Activated T-helper 17 cell treated with anti-CD3 and anti-CD28 coated beads, Interleukin-2, amount 50 U/mL, for 72 hours (primary cell): ENCODE measurements at regions not wholly inside any gene's neighbourhood (a gene's known extent, or its start where the extent isn't known, plus 50 kb on each side); places are given as distances from the start of the nearest gene placed in this dataset.

Experiments used
- ATAC-seq: fragments of 150-1000 bp; cut with Tn5 transposase; replicated peaks from 2 replicates; pipeline ENCODE4 v1.10.0; 2021; ENCODE audit warnings: mild to moderate bottlenecking, moderate library complexity
- H3K27ac Mint-ChIP-seq: one replicate; pipeline ENCODE4 v1.8.0; 2022; ENCODE audit warnings: mixed read lengths
- H3K27me3 Mint-ChIP-seq: one replicate; pipeline ENCODE4 v1.8.0; 2022; ENCODE audit warnings: mixed read lengths
- H3K36me3 Mint-ChIP-seq: one replicate; pipeline ENCODE4 v1.8.0; 2022; ENCODE audit warnings: low read depth, mild to moderate bottlenecking, mixed read lengths
- H3K4me1 Mint-ChIP-seq: one replicate; pipeline ENCODE4 v1.8.0; 2022; ENCODE audit warnings: mixed read lengths
- H3K4me3 Mint-ChIP-seq: one replicate; pipeline ENCODE4 v1.8.0; 2022; ENCODE audit warnings: mild to moderate bottlenecking, mixed read lengths
- H3K9me3 Mint-ChIP-seq: one replicate; pipeline ENCODE4 v1.8.0; 2022; ENCODE audit warnings: mixed read lengths

- Mint-ChIP-seq H3K4me1 (no peaks in the 10 kb centered on the region), H3K9me3 (peaks cover 4% of the 10 kb centered on the region), H3K27ac (no peak overlapping the region), H3K36me3 (no peaks in the 10 kb centered on the region), H3K27me3 (peaks cover 4% of the 10 kb centered on the region), H3K4me3 (no peak overlapping the region)
- ATAC-seq, result no peak
These were observed 766.9 kb upstream of the NR2F2 start for GRCh38 chr15:95563634-95564033.

- Mint-ChIP-seq H3K27ac (no peak overlapping the region), H3K4me1 (no peaks in the 10 kb centered on the region), H3K36me3 (no peaks in the 10 kb centered on the region), H3K27me3 (peaks cover 4% of the 10 kb centered on the region), H3K4me3 (no peak overlapping the region), H3K9me3 (peaks cover 10% of the 10 kb centered on the region)
- ATAC-seq, result no peak
These were observed 765.4 kb upstream of the NR2F2 start for GRCh38 chr15:95565016-95565600.

- peaks cover 4% of the 10 kb centered on the region for H3K27me3 Mint-ChIP-seq
- no peaks in the 10 kb centered on the region for H3K4me1 Mint-ChIP-seq
- ATAC-seq, result no peak
- peaks cover 10% of the 10 kb centered on the region for H3K9me3 Mint-ChIP-seq
- H3K36me3 Mint-ChIP-seq, result no peaks in the 10 kb centered on the region
- H3K27ac Mint-ChIP-seq, result no peak overlapping the region
- no peak overlapping the region for H3K4me3 Mint-ChIP-seq
These were observed 764.8 kb upstream of the NR2F2 start for GRCh38 chr15:95565690-95566089.

- Mint-ChIP-seq H3K4me1 (no peaks in the 10 kb centered on the region), H3K9me3 (peaks cover 10% of the 10 kb centered on the region), H3K4me3 (no peak overlapping the region), H3K36me3 (no peaks in the 10 kb centered on the region), H3K27ac (no peak overlapping the region), H3K27me3 (no peaks in the 10 kb centered on the region)
- ATAC-seq, result no peak
These were observed 762.8 kb upstream of the NR2F2 start for GRCh38 chr15:95567686-95568085.

GRCh38 chr15:95574053-95574452 lies 756.4 kb upstream of the NR2F2 start:
- ATAC-seq, result no peak
- Mint-ChIP-seq H3K27ac (no peak overlapping the region), H3K36me3 (no peaks in the 10 kb centered on the region), H3K27me3 (peaks cover 3% of the 10 kb centered on the region), H3K4me1 (no peaks in the 10 kb centered on the region), H3K9me3 (peaks cover 7% of the 10 kb centered on the region), H3K4me3 (no peak overlapping the region)

GRCh38 chr15:95577927-95578326 lies 752.6 kb upstream of the NR2F2 start:
- H3K9me3 Mint-ChIP-seq, result peaks cover 3% of the 10 kb centered on the region
- ATAC-seq, result no peak
- H3K27ac Mint-ChIP-seq, result no peak overlapping the region
- peaks cover 3% of the 10 kb centered on the region for H3K27me3 Mint-ChIP-seq
- H3K4me3 Mint-ChIP-seq, result no peak overlapping the region
- no peaks in the 10 kb centered on the region for H3K4me1 Mint-ChIP-seq
- H3K36me3 Mint-ChIP-seq, result no peaks in the 10 kb centered on the region

GRCh38 chr15:95580121-95580520 lies 750.4 kb upstream of the NR2F2 start:
- Mint-ChIP-seq H3K4me3 (no peak overlapping the region), H3K4me1 (no peaks in the 10 kb centered on the region)

GRCh38 chr15:95581595-95581994 lies 748.9 kb upstream of the NR2F2 start:
- ATAC-seq, result no peak

More at GRCh38 chr15:95580121-95580520, 750.4 kb upstream of the NR2F2 start:
- H3K27me3 Mint-ChIP-seq, result peaks cover 3% of the 10 kb centered on the region
- ATAC-seq, result no peak
- no peak overlapping the region for H3K27ac Mint-ChIP-seq
- H3K36me3 Mint-ChIP-seq, result no peaks in the 10 kb centered on the region
- peaks cover 8% of the 10 kb centered on the region for H3K9me3 Mint-ChIP-seq

GRCh38 chr15:95584088-95584487 lies 746.4 kb upstream of the NR2F2 start:
- Mint-ChIP-seq H3K4me3 (no peak overlapping the region), H3K4me1 (no peaks in the 10 kb centered on the region), H3K27me3 (no peaks in the 10 kb centered on the region), H3K27ac (no peak overlapping the region), H3K9me3 (peaks cover 5% of the 10 kb centered on the region), H3K36me3 (no peaks in the 10 kb centered on the region)
- ATAC-seq, result no peak

More at GRCh38 chr15:95581595-95581994, 748.9 kb upstream of the NR2F2 start:
- Mint-ChIP-seq H3K4me1 (no peaks in the 10 kb centered on the region), H3K27ac (no peak overlapping the region), H3K27me3 (peaks cover 3% of the 10 kb centered on the region), H3K4me3 (no peak overlapping the region), H3K36me3 (no peaks in the 10 kb centered on the region), H3K9me3 (peaks cover 8% of the 10 kb centered on the region)

GRCh38 chr15:95588056-95588455 lies 742.4 kb upstream of the NR2F2 start:
- Mint-ChIP-seq H3K36me3 (no peaks in the 10 kb centered on the region), H3K27ac (no peak overlapping the region), H3K9me3 (peaks cover 5% of the 10 kb centered on the region), H3K27me3 (no peaks in the 10 kb centered on the region), H3K4me3 (no peak overlapping the region), H3K4me1 (no peaks in the 10 kb centered on the region)
- no peak for ATAC-seq

- Mint-ChIP-seq H3K4me3 (no peak overlapping the region), H3K9me3 (peaks cover 4% of the 10 kb centered on the region), H3K27me3 (no peaks in the 10 kb centered on the region), H3K36me3 (no peaks in the 10 kb centered on the region), H3K4me1 (no peaks in the 10 kb centered on the region), H3K27ac (no peak overlapping the region)
- ATAC-seq, result no peak
These were observed 739.9 kb upstream of the NR2F2 start for GRCh38 chr15:95590533-95591044.

GRCh38 chr15:95591270-95591669 lies 739.2 kb upstream of the NR2F2 start:
- Mint-ChIP-seq H3K27me3 (no peaks in the 10 kb centered on the region), H3K9me3 (peaks cover 4% of the 10 kb centered on the region)
- ATAC-seq, result no peak

GRCh38 chr15:95591886-95592285 lies 738.6 kb upstream of the NR2F2 start:
- no peak overlapping the region for H3K4me3 Mint-ChIP-seq
- H3K4me1 Mint-ChIP-seq, result no peaks in the 10 kb centered on the region
- H3K9me3 Mint-ChIP-seq, result peaks cover 4% of the 10 kb centered on the region
- H3K27ac Mint-ChIP-seq, result no peak overlapping the region
- no peaks in the 10 kb centered on the region for H3K36me3 Mint-ChIP-seq
- no peaks in the 10 kb centered on the region for H3K27me3 Mint-ChIP-seq
- no peak for ATAC-seq

More at GRCh38 chr15:95591270-95591669, 739.2 kb upstream of the NR2F2 start:
- no peak overlapping the region for H3K27ac Mint-ChIP-seq
- no peaks in the 10 kb centered on the region for H3K4me1 Mint-ChIP-seq
- H3K36me3 Mint-ChIP-seq, result no peaks in the 10 kb centered on the region
- no peak overlapping the region for H3K4me3 Mint-ChIP-seq

GRCh38 chr15:95594496-95594895 lies 736.0 kb upstream of the NR2F2 start:
- H3K9me3 Mint-ChIP-seq, result peaks cover 4% of the 10 kb centered on the region
- H3K4me1 Mint-ChIP-seq, result no peaks in the 10 kb centered on the region
- no peak for ATAC-seq
- no peaks in the 10 kb centered on the region for H3K36me3 Mint-ChIP-seq
- no peaks in the 10 kb centered on the region for H3K27me3 Mint-ChIP-seq
- no peak overlapping the region for H3K27ac Mint-ChIP-seq
- no peak overlapping the region for H3K4me3 Mint-ChIP-seq

GRCh38 chr15:95595759-95596158 lies 734.7 kb upstream of the NR2F2 start:
- peaks cover 7% of the 10 kb centered on the region for H3K9me3 Mint-ChIP-seq
- H3K4me1 Mint-ChIP-seq, result no peaks in the 10 kb centered on the region
- no peak overlapping the region for H3K27ac Mint-ChIP-seq
- no peak for ATAC-seq
- H3K36me3 Mint-ChIP-seq, result no peaks in the 10 kb centered on the region
- H3K27me3 Mint-ChIP-seq, result no peaks in the 10 kb centered on the region
- no peak overlapping the region for H3K4me3 Mint-ChIP-seq

GRCh38 chr15:95596496-95596895 lies 734.0 kb upstream of the NR2F2 start:
- no peaks in the 10 kb centered on the region for H3K4me1 Mint-ChIP-seq
- ATAC-seq, result no peak
- no peaks in the 10 kb centered on the region for H3K27me3 Mint-ChIP-seq

More at GRCh38 chr15:95596496-95596895, 734.0 kb upstream of the NR2F2 start:
- Mint-ChIP-seq H3K27ac (no peak overlapping the region), H3K4me3 (no peak overlapping the region), H3K36me3 (no peaks in the 10 kb centered on the region), H3K9me3 (peaks cover 8% of the 10 kb centered on the region)
